ENCODE measurements at regions not wholly inside any gene's neighbourhood (a gene's known extent, or its start where the extent isn't known, plus 50 kb on each side); places are given as distances from the start of the nearest gene placed in this dataset.
"Not testable (repeated sequence)": the region's sequence is repeated elsewhere in the genome, so short reads cannot be mapped to it uniquely, and the experiment has no call there.

GRCh38 chr10:64750672-64751071 is 1229.5 kb downstream of the REEP3 start:
- DNase-seq (no peak), ATAC-seq (no peak)
- intact Hi-C loops (cut with micrococcal nuclease), result no loop called here

- intact Hi-C loops (cut with micrococcal nuclease), result no loop called here
- DNase-seq (no peak), ATAC-seq (no peak)
These were observed 1232.3 kb downstream of the REEP3 start for GRCh38 chr10:64753516-64753915.

DNA sequence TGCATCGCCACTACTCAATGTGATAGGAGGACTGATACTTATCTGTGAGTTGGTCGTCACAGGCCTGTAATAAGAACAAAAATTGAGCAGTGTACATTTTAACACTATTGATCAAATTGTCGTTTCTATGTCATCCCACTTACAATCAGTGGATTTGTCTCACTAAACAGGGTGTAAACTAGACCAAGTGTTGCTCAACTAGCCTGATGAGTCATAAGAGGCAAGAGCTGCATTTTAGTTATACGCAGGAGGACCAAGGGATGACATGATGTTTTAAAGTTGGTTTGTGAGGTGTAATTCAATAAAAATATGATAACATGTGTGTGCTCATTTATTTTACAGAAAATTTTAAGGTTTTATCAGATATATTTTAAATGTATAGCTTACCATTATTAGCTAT is 1239.2 kb downstream of the REEP3 start:
- no peak for DNase-seq
- no peak for ATAC-seq
- intact Hi-C loops (cut with micrococcal nuclease), result no loop called here

GRCh38 chr10:64762861-64763260 is 1241.7 kb downstream of the REEP3 start:
- no peak for DNase-seq
- ATAC-seq, result no peak
- intact Hi-C loops (cut with micrococcal nuclease), result no loop called here

DNA sequence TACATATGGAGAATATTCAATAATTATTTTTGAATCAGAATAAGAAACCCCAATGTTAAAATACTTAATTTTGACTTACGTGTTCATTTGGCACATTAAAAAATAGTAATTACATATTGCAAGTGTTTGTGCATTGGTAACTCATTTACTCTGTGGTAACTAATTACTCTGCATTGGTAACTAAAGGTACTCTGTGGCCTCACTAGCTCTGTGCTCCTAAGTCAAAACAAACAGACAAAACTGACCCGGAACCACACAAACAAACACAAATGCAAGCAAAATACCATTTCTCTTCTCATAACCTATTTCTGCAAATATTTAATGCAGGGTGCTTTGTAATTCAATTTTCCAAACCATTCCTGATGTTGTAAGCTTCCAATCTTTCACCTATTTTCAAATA is 1244.3 kb downstream of the REEP3 start:
- intact Hi-C loops (cut with micrococcal nuclease), result no loop called here
- DNase-seq, result no peak
- ATAC-seq, result no peak

DNA sequence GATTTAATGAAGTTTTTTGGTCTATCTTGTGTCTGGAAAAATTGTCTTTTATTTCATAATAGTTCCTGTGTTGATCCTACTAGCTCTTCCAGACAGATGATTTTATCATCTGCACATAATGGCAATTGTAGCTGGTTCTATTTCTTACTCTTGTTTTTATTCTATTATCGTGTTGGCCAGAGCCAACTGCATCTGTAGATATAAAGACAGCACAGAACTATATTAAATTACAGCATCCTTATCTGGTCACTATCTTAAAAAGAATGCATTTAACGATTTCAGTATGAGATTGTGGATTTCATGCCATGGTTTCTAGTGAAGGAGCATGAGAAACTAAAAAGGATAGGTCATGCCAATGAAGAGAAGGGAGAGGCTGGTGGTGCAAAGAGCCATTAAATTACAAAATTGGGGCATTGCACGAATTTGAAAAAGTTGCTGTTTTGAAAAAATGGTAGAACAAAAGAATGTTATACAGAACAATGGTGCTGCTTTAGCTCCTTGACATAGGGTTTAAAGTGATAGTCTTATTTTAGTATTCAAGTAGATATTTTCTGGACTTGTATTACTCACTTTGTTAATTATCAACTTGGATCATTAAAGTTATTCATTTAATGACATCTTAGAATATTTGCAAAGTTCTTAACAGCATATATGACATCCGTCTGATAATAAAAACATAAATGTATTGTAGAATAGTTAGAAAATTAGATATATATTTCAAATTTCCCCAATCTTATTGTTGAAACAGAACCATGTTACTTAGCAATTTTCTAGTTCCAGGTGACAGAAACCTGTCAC is 1250.3 kb downstream of the REEP3 start:
- no peak for ATAC-seq
- no peak for DNase-seq
- intact Hi-C loops (cut with micrococcal nuclease), result no loop called here

DNA sequence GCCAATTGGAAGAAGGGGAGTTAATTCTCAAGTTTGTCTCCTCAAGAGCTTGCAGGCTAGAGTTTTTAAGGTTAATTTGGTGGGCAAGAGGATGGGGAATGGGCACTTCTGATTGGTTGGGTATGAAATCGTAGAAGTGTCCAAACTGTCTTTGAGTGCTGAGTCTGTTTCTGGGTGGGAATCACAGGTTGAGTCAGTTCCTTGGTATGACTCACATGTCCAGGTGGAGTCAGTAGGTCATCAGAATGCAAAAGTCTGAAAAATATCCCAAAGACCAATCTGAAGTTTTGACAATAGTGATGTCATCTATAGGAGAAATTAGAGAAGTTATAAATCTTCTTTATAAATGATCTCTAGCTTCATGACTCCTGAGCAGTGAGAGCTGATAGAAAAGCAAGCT is 1252.2 kb downstream of the REEP3 start:
- ATAC-seq, result no peak
- no peak for DNase-seq
- intact Hi-C loops (cut with micrococcal nuclease), result no loop called here

DNA sequence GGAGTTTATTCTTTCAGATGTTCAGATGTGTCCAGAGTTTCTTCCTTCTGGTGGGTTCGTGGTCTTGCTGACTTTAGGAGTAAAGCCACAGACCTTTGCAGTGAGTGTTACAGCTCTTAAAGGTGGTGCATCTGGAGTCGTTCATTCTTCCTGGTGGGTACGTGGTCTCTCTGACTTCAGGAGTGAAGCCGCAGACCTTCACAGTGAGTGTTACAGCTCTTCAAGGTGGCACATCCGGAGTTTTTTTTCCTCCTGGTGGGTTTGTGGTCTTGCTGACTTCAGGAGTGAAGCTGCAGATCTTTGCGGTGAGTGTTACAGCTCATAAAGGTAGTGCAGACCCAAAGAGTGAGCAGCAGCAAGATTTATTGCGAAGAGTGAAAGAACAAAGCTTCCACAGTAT is 1263.2 kb downstream of the REEP3 start:
- ATAC-seq; intact Hi-C loops (cut with micrococcal nuclease); DNase-seq: not testable (repeated sequence)

DNA sequence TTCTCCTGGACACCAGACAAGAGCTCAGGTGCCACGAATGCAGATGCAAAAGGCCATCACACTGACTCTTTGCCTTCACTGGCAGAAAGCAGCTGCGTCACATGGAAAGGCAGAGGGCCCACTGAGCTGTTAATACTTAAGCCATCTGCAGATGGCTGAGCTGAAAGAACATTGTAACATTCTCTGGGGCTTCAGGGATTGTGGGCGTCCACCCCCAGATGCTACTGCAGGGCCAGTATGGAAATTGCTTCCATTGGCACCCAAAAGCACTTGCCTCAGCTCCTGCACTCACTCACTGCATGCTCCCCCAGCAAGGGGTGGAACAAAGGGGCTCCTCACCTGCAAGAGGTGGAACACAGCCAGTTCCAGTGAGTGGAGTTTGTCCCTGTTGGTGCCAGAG is 1264.6 kb downstream of the REEP3 start:
- intact Hi-C loops (cut with micrococcal nuclease), result no loop called here
- DNase-seq (no peak), ATAC-seq (no peak)

DNA sequence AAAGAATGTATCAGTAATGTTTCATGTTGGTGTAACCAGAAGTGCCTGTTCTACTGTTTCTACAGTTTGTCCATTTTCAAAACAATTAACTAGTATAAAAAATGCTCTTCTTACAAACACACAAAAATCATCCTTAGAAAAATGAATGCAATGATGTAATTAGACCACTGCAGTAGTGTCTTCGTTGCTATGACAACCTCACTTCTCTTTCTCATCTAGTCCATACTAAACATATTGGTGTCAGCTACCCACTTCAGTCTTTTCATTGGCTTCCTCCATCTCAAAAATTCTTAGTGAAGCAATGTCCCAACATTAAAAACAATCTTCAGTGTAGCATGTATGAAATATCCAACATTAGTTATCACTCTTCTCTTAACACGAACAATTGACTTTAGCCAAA is 1265.8 kb downstream of the REEP3 start:
- intact Hi-C loops (cut with micrococcal nuclease), result no loop called here
- DNase-seq (no peak), ATAC-seq (no peak)

- ATAC-seq, result no peak
- no peak for DNase-seq
- intact Hi-C loops (cut with micrococcal nuclease), result no loop called here
These were observed 1274.6 kb downstream of the REEP3 start for GRCh38 chr10:64795847-64796246.

DNA sequence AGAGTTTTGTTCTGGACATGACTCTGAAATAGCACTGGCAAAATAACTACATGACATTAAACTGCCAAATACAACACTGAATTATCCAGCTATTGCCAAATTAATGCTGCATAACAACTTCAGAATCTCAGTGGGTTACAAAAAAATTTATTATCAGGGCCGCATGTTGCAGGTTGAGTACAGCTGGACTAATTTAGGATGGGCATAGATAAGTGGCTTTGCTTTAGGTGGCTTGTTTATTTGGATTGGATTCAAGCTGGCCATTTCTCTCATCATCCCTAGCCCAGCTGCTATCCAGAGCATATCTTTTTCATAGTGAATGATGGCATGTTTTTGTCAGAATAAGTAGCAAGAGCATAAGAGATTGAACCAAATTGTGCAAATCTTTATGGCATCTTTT is 1277.1 kb downstream of the REEP3 start:
- ATAC-seq (no peak), DNase-seq (no peak)
- intact Hi-C loops (cut with micrococcal nuclease), result no loop called here

- not testable (repeated sequence) for ATAC-seq
These were observed 1287.0 kb downstream of the REEP3 start for GRCh38 chr10:64808233-64808632.

DNA sequence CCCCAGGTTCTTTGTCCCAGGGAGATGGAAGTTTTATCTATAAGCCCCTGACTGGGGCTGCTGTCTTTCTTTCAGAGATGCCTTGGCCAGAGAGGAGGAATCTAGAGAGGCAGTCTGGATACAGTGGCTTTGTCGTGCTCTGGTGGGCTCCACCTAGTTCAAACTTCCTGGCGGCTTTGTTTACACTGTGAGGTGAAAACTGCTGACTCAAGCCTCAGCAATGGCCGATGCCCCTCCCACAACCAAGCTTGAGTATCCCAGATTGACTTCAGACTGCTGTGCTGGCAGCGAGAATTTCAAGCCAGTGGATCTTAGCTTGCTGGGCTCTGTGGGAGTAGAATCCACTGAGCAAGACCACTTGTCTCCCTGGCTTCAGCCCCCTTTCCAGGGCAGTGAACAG is 1288.8 kb downstream of the REEP3 start:
- ATAC-seq, result not testable (repeated sequence)

More at GRCh38 chr10:64808233-64808632, 1287.0 kb downstream of the REEP3 start:
- intact Hi-C loops (cut with micrococcal nuclease); DNase-seq: not testable (repeated sequence)

GRCh38 chr10:64813391-64813790 is 1292.2 kb downstream of the REEP3 start:
- ATAC-seq (no peak), DNase-seq (no peak)
- intact Hi-C loops (cut with micrococcal nuclease), result no loop called here

More for the DNA sequence above, 1288.8 kb downstream of the REEP3 start:
- intact Hi-C loops (cut with micrococcal nuclease); DNase-seq: not testable (repeated sequence)

DNA sequence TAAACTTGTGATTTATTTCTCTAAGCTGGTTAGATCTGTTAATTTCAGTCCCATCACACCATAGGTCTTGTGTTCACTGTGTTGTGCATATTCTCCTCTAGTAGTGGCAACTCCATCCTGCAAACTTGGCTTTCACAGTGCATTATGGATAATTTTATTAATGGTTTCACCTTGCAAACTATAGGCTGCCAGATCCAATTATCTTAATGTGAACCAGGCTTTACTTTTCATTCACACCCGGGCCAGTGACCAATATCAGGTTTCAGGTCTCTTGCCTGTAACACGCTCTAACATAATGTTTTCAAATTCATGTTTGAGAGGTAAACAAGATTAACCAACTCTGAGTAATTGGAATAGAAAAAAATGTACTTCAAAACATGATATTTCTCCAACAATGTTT is 1293.0 kb downstream of the REEP3 start:
- no peak for DNase-seq
- intact Hi-C loops (cut with micrococcal nuclease), result no loop called here
- no peak for ATAC-seq

- ATAC-seq, result no peak
- intact Hi-C loops (cut with micrococcal nuclease), result no loop called here
These were observed 1308.7 kb downstream of the REEP3 start for GRCh38 chr10:64829888-64830412.

GRCh38 chr10:64830869-64831268 is 1309.7 kb downstream of the REEP3 start:
- ATAC-seq (no peak), DNase-seq (no peak)

More at GRCh38 chr10:64829888-64830412, 1308.7 kb downstream of the REEP3 start:
- no peak for DNase-seq

DNA sequence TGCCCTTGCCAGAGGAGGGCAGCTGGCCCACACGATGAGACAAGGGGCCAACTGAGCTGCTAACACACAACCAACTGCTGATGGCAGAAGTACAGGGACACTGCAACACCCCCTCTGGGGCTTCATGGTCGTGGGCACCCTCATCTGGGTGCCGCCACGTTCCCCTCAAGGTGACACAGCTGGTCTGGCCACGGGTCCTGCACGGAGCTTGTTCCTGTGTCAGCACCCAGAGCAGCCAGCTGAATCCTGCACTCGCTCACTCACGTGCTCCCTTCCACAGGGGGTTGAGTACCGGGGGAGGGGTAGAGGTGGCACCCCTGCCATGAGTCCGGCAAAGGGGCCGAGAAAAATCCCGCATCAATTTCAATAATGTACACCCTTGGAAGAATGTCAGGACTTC is 1319.1 kb downstream of the REEP3 start:
- intact Hi-C loops (cut with micrococcal nuclease), result no loop called here
- ATAC-seq, result no peak
- no peak for DNase-seq

More at GRCh38 chr10:64830869-64831268, 1309.7 kb downstream of the REEP3 start:
- intact Hi-C loops (cut with micrococcal nuclease), result no loop called here

DNA sequence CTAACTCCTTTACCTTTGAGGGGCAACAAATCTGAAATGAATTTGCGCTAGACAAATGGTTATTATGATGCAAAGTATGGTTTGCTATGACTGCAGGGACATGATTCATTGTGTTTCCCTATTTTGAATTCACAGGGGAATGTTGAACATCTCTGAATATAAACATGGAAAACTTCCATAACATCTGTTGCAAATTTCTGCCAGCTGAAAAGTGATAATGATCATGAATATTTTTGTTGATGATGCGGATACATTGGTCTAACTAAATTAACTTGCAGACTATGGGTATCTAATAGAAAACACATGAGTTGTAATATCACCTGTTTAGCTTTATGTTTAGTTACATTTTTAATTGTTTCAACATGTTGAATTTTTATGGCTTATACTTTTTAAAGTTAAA is 1325.5 kb downstream of the REEP3 start:
- DNase-seq (no peak), ATAC-seq (no peak)
- intact Hi-C loops (cut with micrococcal nuclease), result no loop called here

GRCh38 chr10:64855941-64856340 is 1334.7 kb downstream of the REEP3 start:
- ATAC-seq, result no peak
- intact Hi-C loops (cut with micrococcal nuclease), result no loop called here
- DNase-seq, result no peak

All from left ventricle myocardium superior (tissue), 1 donor.